WTC11 (cell line): ENCODE measurements at regions not wholly inside any gene's neighbourhood (a gene's known extent, or its start where the extent isn't known, plus 50 kb on each side); places are given as distances from the start of the nearest gene placed in this dataset.

Source experiments
- ATF2 ChIP-seq: sonication (generic); formaldehyde crosslinking; IDR thresholded peaks from 2 replicates; pipeline ENCODE4 v1.8.1; 2022; ENCODE audit warnings: low read depth, missing genetic modification reagents, borderline replicate concordance
- CTCF ChIP-seq: fragments of 200-600 bp; IDR thresholded peaks from 2 replicates; pipeline ENCODE4 v1.8.0; 2022; ENCODE audit warnings: antibody characterized with exemption
- JUN ChIP-seq: sonication (generic); formaldehyde crosslinking; IDR thresholded peaks from 2 replicates; pipeline ENCODE4 v1.8.0; 2023; ENCODE audit warnings: mild to moderate bottlenecking, missing genetic modification reagents
- SP1 ChIP-seq: sonication (generic); formaldehyde crosslinking; conservative IDR thresholded peaks from 2 replicates; pipeline ENCODE4 v1.8.1; 2022; ENCODE audit warnings: missing genetic modification reagents
- USF2 ChIP-seq: sonication (generic); formaldehyde crosslinking; IDR thresholded peaks from 2 replicates; pipeline ENCODE4 v1.8.1; 2023; ENCODE audit warnings: mild to moderate bottlenecking, missing genetic modification reagents, moderate library complexity
- ZMAT4 ChIP-seq: fragments of 250-450 bp; sonication (Bioruptor Pico); IDR thresholded peaks from 2 replicates; pipeline ENCODE4 v1.9.0; 2021; ENCODE audit warnings: mild to moderate bottlenecking
- ZNF121 ChIP-seq: sonication (generic); formaldehyde crosslinking; IDR thresholded peaks from 2 replicates; pipeline ENCODE4 v1.8.0; 2023; ENCODE audit warnings: missing genetic modification reagents

GRCh38 chr9:680106-680505, 161.4 kb upstream of the DMRT1 start:
- TF ChIP-seq CTCF (no peak), ZMAT4 (CRISPR knock-in tag) (no peak), ATF2 (CRISPR knock-in tag) (no peak), ZNF121 (no peak), JUN (CRISPR knock-in tag) (no peak), SP1 (CRISPR knock-in tag) (no peak), USF2 (CRISPR knock-in tag) (no peak)
